Endothelial cell of umbilical vein (primary cell): ENCODE measurements at regions not wholly inside any gene's neighbourhood (a gene's known extent, or its start where the extent isn't known, plus 50 kb on each side); places are given as distances from the start of the nearest gene placed in this dataset.

Experiments used
- BruUV-seq: library from RNA; stranded (reverse); fragments of 400-500 nt; replicated peaks from 2 replicates; lab custom pipeline; 2021; lab: Mats Ljungman, UMichigan
- CTCF ChIA-PET: fragments of 300-600, 350-600 bp; sonication (Branson Sonifier 250); formaldehyde crosslinking; loops from one replicate; lab custom pipeline; 2021; ENCODE audit warnings: antibody characterized with exemption, inconsistent platforms; lab: Charles Lee
- POLR2A ChIA-PET: fragments of 300-600, 350-600 bp; sonication (Branson Sonifier 250); formaldehyde crosslinking; loops from one replicate; lab custom pipeline; 2021; ENCODE audit warnings: antibody characterized with exemption, inconsistent platforms; lab: Charles Lee
- DNase-seq: peaks from one replicate; pipeline ENCODE4 v3.0.0-alpha.2; 2011; ENCODE audit warnings: low read depth, low spot score
- FAIRE-seq: peaks from 2 replicates; lab custom pipeline; 2011; peaks lifted over from hg19 to GRCh38; lab: Jason Lieb, UNC
- H2AFZ ChIP-seq: 2 replicates; pipeline ENCODE4 v1.6.0; 2012; ENCODE audit warnings: low read depth, low read length, control low read depth, inconsistent platforms
- H3K27ac ChIP-seq: 2 replicates; pipeline ENCODE4 v1.5.1; 2011; ENCODE audit warnings: low read depth, mild to moderate bottlenecking, control low read depth, low read length, moderate library complexity; ENCODE audit not compliant: insufficient read depth
- H3K27me3 ChIP-seq, 2 experiments: 2 replicates each; pipeline versions ENCODE4 v1.6.0 to v1.6.1; 2011; ENCODE audit warnings: low read length in 2 of 2, mixed read lengths in 1 of 2; ENCODE audit not compliant: control insufficient read depth in 2 of 2, insufficient read depth in 2 of 2
- H3K36me3 ChIP-seq, 2 experiments: 2 replicates in 1 of 2; 3 replicates in 1 of 2; pipeline ENCODE4 v1.5.1; 2011; ENCODE audit warnings: low read length in 2 of 2, mild to moderate bottlenecking in 1 of 2, moderate library complexity in 1 of 2; ENCODE audit not compliant: control insufficient read depth in 2 of 2, insufficient read depth in 2 of 2; ENCODE audit errors: extremely low read depth in 1 of 2
- H3K4me1 ChIP-seq: 3 replicates; pipeline ENCODE4 v1.5.1; 2011; ENCODE audit warnings: mild to moderate bottlenecking, low read length; ENCODE audit not compliant: control insufficient read depth, insufficient read depth; ENCODE audit errors: extremely low read depth
- H3K4me2 ChIP-seq: 2 replicates; pipeline ENCODE4 v1.6.1; 2011; ENCODE audit warnings: low read length, control low read depth, mixed read lengths; ENCODE audit not compliant: insufficient read depth
- H3K4me3 ChIP-seq, 3 experiments: fragments of 200-600 bp in 1 of 3; sonication (generic), shearing (Covaris generic) in 1 of 3; replicated peaks in 1 of 3; 2 replicates each; pipeline ENCODE4 v1.5.1; 2011 to 2016; ENCODE audit warnings: control low read depth in 3 of 3, low read length in 3 of 3, mild to moderate bottlenecking in 2 of 3, inconsistent platforms in 1 of 3, low read depth in 1 of 3, moderate library complexity in 1 of 3; ENCODE audit not compliant: insufficient read depth in 1 of 3
- H3K79me2 ChIP-seq: 2 replicates; pipeline ENCODE4 v1.6.0; 2012; ENCODE audit warnings: low read length, inconsistent platforms; ENCODE audit not compliant: control insufficient read depth, insufficient read depth
- H3K9ac ChIP-seq: replicated peaks from 2 replicates; pipeline ENCODE3; 2011; ENCODE audit warnings: low read length, control low read depth; ENCODE audit not compliant: insufficient read depth; ENCODE audit errors: extremely low read depth
- H3K9me1 ChIP-seq: replicated peaks from 3 replicates; pipeline ENCODE4 v1.6.0; 2011; ENCODE audit warnings: mild to moderate bottlenecking, low read length; ENCODE audit not compliant: control insufficient read depth, insufficient read depth; ENCODE audit errors: extremely low read depth
- H3K9me3 ChIP-seq: replicated peaks from 2 replicates; pipeline ENCODE4 v1.5.1; 2012; ENCODE audit warnings: low read length, inconsistent platforms; ENCODE audit not compliant: control insufficient read depth, insufficient read depth
- H4K20me1 ChIP-seq: replicated peaks from 2 replicates; pipeline ENCODE3; 2011; ENCODE audit warnings: mild to moderate bottlenecking, low read length; ENCODE audit not compliant: control insufficient read depth, insufficient read depth; ENCODE audit errors: extremely low read depth
- EZH2 ChIP-seq: IDR thresholded peaks from 2 replicates; pipeline ENCODE4 v1.6.1; 2012; ENCODE audit warnings: borderline replicate concordance, low read depth, mild to moderate bottlenecking, moderate library complexity, low read length, inconsistent platforms; ENCODE audit not compliant: severe bottlenecking
- FOS ChIP-seq: IDR thresholded peaks from 2 replicates; pipeline ENCODE4 v1.6.1; 2011; ENCODE audit warnings: mild to moderate bottlenecking, low read length, moderate library complexity, borderline replicate concordance; ENCODE audit not compliant: insufficient read depth
- GATA2 ChIP-seq: IDR thresholded peaks from 2 replicates; pipeline ENCODE4 v1.7.0; 2011; ENCODE audit warnings: low read depth, mild to moderate bottlenecking, moderate library complexity, mixed read lengths, low read length; ENCODE audit not compliant: insufficient read length, insufficient read depth
- JUN ChIP-seq: IDR thresholded peaks from 2 replicates; pipeline ENCODE4 v1.6.1; 2011; ENCODE audit warnings: borderline replicate concordance, low read depth; ENCODE audit not compliant: insufficient read length, insufficient read depth
- MYC ChIP-seq: IDR thresholded peaks from one replicate; pipeline ENCODE4 v1.6.1; 2011; ENCODE audit warnings: mild to moderate bottlenecking, low read depth, low read length
- POLR2A ChIP-seq: IDR thresholded peaks from 2 replicates; pipeline ENCODE4 v1.6.1; 2012; ENCODE audit warnings: low read depth, mild to moderate bottlenecking, control low read depth, low read length
- POLR2AphosphoS5 ChIP-seq: IDR thresholded peaks from 2 replicates; pipeline ENCODE4 v1.6.1; 2012; ENCODE audit warnings: low read depth, mild to moderate bottlenecking, control low read depth, low read length, moderate library complexity; ENCODE audit not compliant: insufficient read depth
- dilution Hi-C: fragments of 300-500 bp; cut with MboI; formaldehyde crosslinking; loops from one replicate; pipeline ENCODE4 v1.15.0; 2019; ENCODE audit warnings: low sequenced_read_pairs; ENCODE audit not compliant: extremely low pct_ligation_motif_present
- intact Hi-C: fragments of 100-400 bp; cut with micrococcal nuclease; formaldehyde crosslinking; loops from one replicate; pipeline ENCODE4 v1.10.0; 2022
- TF ChIP-seq, protein P1 (sequence below), 2 donors: IDR thresholded peaks; 1 replicate in 1 of 2; 2 replicates in 1 of 2; pipeline ENCODE4 v1.5.1; 2011; ENCODE audit warnings: low read length in 2 of 2, mild to moderate bottlenecking in 2 of 2, moderate library complexity in 2 of 2, control low read depth in 1 of 2, inconsistent platforms in 1 of 2, low read depth in 1 of 2; ENCODE audit not compliant: insufficient read depth in 1 of 2; ENCODE audit errors: extremely low read depth in 1 of 2
- TF ChIP-seq, protein P2 (sequence below): IDR thresholded peaks from 2 replicates; pipeline ENCODE4 v1.6.1; 2011; ENCODE audit not compliant: insufficient read depth, insufficient read length

DNA sequence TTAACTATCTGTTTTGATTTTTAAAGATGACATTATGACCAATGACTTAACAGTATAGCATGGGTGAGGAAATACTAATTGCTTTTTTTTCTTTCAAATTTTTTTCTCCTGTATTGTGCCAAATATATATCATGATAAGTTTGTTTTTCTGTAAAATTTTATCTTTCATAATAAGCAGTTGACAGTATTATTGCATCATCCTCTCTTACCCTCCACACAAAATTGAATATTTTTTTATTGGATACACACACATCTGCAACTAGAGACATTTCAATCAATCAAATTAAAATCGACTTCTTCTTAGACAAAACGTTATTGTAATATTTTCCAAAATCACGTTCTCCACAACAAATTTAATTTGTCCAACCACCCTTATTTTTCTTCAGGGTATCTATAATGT, 330.4 kb upstream of the BRINP3 start:
- dilution Hi-C loops: no loop called here
- Histone ChIP-seq H3K9ac (no peak overlapping the region), H3K27ac (no peak overlapping the region), H3K4me3 (no peak overlapping the region), H2AFZ (no peak overlapping the region), H3K27me3 (no peaks in the 10 kb centered on the region), H3K79me2 (no peaks in the 10 kb centered on the region), H3K36me3 (no peaks in the 10 kb centered on the region), H4K20me1 (no peaks in the 10 kb centered on the region), H3K9me1 (no peaks in the 10 kb centered on the region), H3K4me1 (no peaks in the 10 kb centered on the region), H3K4me2 (no peak overlapping the region), H3K9me3 (no peaks in the 10 kb centered on the region)
- BruUV-seq: no TSS peak
- TF ChIP-seq, protein P1, sequence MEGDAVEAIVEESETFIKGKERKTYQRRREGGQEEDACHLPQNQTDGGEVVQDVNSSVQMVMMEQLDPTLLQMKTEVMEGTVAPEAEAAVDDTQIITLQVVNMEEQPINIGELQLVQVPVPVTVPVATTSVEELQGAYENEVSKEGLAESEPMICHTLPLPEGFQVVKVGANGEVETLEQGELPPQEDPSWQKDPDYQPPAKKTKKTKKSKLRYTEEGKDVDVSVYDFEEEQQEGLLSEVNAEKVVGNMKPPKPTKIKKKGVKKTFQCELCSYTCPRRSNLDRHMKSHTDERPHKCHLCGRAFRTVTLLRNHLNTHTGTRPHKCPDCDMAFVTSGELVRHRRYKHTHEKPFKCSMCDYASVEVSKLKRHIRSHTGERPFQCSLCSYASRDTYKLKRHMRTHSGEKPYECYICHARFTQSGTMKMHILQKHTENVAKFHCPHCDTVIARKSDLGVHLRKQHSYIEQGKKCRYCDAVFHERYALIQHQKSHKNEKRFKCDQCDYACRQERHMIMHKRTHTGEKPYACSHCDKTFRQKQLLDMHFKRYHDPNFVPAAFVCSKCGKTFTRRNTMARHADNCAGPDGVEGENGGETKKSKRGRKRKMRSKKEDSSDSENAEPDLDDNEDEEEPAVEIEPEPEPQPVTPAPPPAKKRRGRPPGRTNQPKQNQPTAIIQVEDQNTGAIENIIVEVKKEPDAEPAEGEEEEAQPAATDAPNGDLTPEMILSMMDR (IDR thresholded peaks at IDR 0.05; ENCODE audit: extremely low read depth in 1 of 2, insufficient read depth in 1 of 2, low read depth in 1 of 2, low read length in 2 of 2): no peak
- TF ChIP-seq FOS (no peak), POLR2A (no peak), EZH2 (no peak), GATA2 (no peak), MYC (no peak), POLR2AphosphoS5 (no peak), JUN (no peak)
- TF ChIP-seq, protein P2, sequence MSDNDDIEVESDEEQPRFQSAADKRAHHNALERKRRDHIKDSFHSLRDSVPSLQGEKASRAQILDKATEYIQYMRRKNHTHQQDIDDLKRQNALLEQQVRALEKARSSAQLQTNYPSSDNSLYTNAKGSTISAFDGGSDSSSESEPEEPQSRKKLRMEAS: no peak
- no peak for FAIRE-seq
- DNase-seq: no peak
- ChIA-PET POLR2A (no interaction called here), CTCF (no interaction called here)
- intact Hi-C loops: no loop called here
